Hematopoietic multipotent progenitor cell treated with erythropoietin and hydrocortisone succinate and interleukin-3 and kit ligand, for 17 days (in vitro differentiated cells): ENCODE measurements at regions not wholly inside any gene's neighbourhood (a gene's known extent, or its start where the extent isn't known, plus 50 kb on each side); places are given as distances from the start of the nearest gene placed in this dataset.
"Not testable (repeated sequence)": the region's sequence is repeated elsewhere in the genome, so short reads cannot be mapped to it uniquely, and the experiment has no call there.

ENCODE experiments used
- DNase-seq: peaks from one replicate; pipeline ENCODE4 v3.0.0-alpha.2; 2015; ENCODE audit warnings: low spot score

- no peak for DNase-seq
These were observed 1106.6 kb upstream of the FAM98A start for GRCh38 chr2:34705551-34706247.

GRCh38 chr2:34703292-34703691 is 1104.2 kb upstream of the FAM98A start:
- DNase-seq: no peak

GRCh38 chr2:34702391-34702790 is 1103.3 kb upstream of the FAM98A start:
- DNase-seq: not testable (repeated sequence)

GRCh38 chr2:34677591-34677990 is 1078.5 kb upstream of the FAM98A start:
- not testable (repeated sequence) for DNase-seq

GRCh38 chr2:34677119-34677531 is 1078.0 kb upstream of the FAM98A start:
- DNase-seq: not testable (repeated sequence)

- no peak for DNase-seq
These were observed 1071.4 kb upstream of the FAM98A start for GRCh38 chr2:34670482-34670881.

GRCh38 chr2:34666821-34667220 is 1067.7 kb upstream of the FAM98A start:
- DNase-seq: no peak

- DNase-seq: no peak
These were observed 1065.2 kb upstream of the FAM98A start for GRCh38 chr2:34664266-34664665.

GRCh38 chr2:34663314-34663713 is 1064.2 kb upstream of the FAM98A start:
- DNase-seq: no peak

GRCh38 chr2:34660741-34661140 is 1061.6 kb upstream of the FAM98A start:
- DNase-seq: no peak

- DNase-seq: no peak
These were observed 1057.5 kb upstream of the FAM98A start for GRCh38 chr2:34656632-34657031.

GRCh38 chr2:34652636-34653035 is 1053.5 kb upstream of the FAM98A start:
- no peak for DNase-seq

GRCh38 chr2:34646901-34647300 is 1047.8 kb upstream of the FAM98A start:
- no peak for DNase-seq

- DNase-seq: no peak
These were observed 1033.2 kb upstream of the FAM98A start for GRCh38 chr2:34632327-34632726.

GRCh38 chr2:34627003-34627402 is 1027.9 kb upstream of the FAM98A start:
- no peak for DNase-seq

GRCh38 chr2:34604164-34604563 is 1005.1 kb upstream of the FAM98A start:
- DNase-seq: no peak

GRCh38 chr2:34602262-34602661 is 1003.2 kb upstream of the FAM98A start:
- no peak for DNase-seq

GRCh38 chr2:34601561-34601960 is 1002.5 kb upstream of the FAM98A start:
- DNase-seq: no peak

- DNase-seq: no peak
These were observed 979.5 kb upstream of the FAM98A start for GRCh38 chr2:34578641-34579040.

- DNase-seq: no peak
These were observed 971.3 kb upstream of the FAM98A start for GRCh38 chr2:34570266-34570872.

GRCh38 chr2:34567128-34567527 is 968.0 kb upstream of the FAM98A start:
- DNase-seq: no peak

GRCh38 chr2:34552337-34552736 is 953.2 kb upstream of the FAM98A start:
- no peak for DNase-seq

- DNase-seq: no peak
These were observed 950.7 kb upstream of the FAM98A start for GRCh38 chr2:34549710-34550345.
